GM23248 (cell line): ENCODE measurements at regions not wholly inside any gene's neighbourhood (a gene's known extent, or its start where the extent isn't known, plus 50 kb on each side); places are given as distances from the start of the nearest gene placed in this dataset.

Source experiments
- DNase-seq: peaks from one replicate; pipeline ENCODE4 v3.0.0-alpha.2; 2015
- H2AFZ ChIP-seq: fragments of 200-600 bp; sonication (generic); 2 replicates; pipeline ENCODE4 v1.6.1; 2016; ENCODE audit warnings: antibody characterized with exemption
- H3F3A ChIP-seq: fragments of 200-600 bp; sonication (generic); 2 replicates; pipeline ENCODE4 v1.6.1; 2016; ENCODE audit warnings: mild to moderate bottlenecking, antibody characterized with exemption, mixed run types; ENCODE audit not compliant: insufficient read depth
- H3K27ac ChIP-seq: fragments of 200-600 bp; sonication (generic); 2 replicates; pipeline ENCODE4 v1.5.1; 2016; ENCODE audit warnings: mild to moderate bottlenecking
- H3K27me3 ChIP-seq: fragments of 200-600 bp; sonication (generic); replicated peaks from 2 replicates; pipeline ENCODE4 v1.6.1; 2016; ENCODE audit warnings: mild to moderate bottlenecking; ENCODE audit not compliant: insufficient read depth
- H3K36me3 ChIP-seq: fragments of 200-600 bp; sonication (generic); 2 replicates; pipeline ENCODE4 v1.6.1; 2016; ENCODE audit warnings: low read depth, mild to moderate bottlenecking
- H3K4me1 ChIP-seq: fragments of 200-600 bp; sonication (generic); 2 replicates; pipeline ENCODE4 v1.6.1; 2016; ENCODE audit warnings: mild to moderate bottlenecking; ENCODE audit not compliant: insufficient read depth
- H3K4me2 ChIP-seq: fragments of 200-600 bp; sonication (generic); one replicate; pipeline ENCODE4 v1.6.1; 2016; ENCODE audit warnings: mild to moderate bottlenecking; ENCODE audit not compliant: unreplicated experiment
- H3K4me3 ChIP-seq: fragments of 200-600 bp; sonication (generic); 2 replicates; pipeline ENCODE4 v1.5.1; 2016; ENCODE audit warnings: mild to moderate bottlenecking
- H3K79me2 ChIP-seq: fragments of 200-600 bp; sonication (generic); 2 replicates; pipeline ENCODE4 v1.6.1; 2016; ENCODE audit warnings: mild to moderate bottlenecking; ENCODE audit not compliant: insufficient read depth
- H3K9ac ChIP-seq: fragments of 200-600 bp; sonication (generic); 2 replicates; pipeline ENCODE4 v1.6.1; 2016; ENCODE audit warnings: mild to moderate bottlenecking
- H3K9me2 ChIP-seq: fragments of 200-600 bp; sonication (generic); 2 replicates; pipeline ENCODE4 v1.6.1; 2016; ENCODE audit warnings: mixed run types, mild to moderate bottlenecking, moderate library complexity; ENCODE audit not compliant: insufficient read depth
- H3K9me3 ChIP-seq: fragments of 200-600 bp; sonication (generic); one replicate; pipeline ENCODE4 v1.6.1; 2017; ENCODE audit warnings: low read depth
- H4K20me1 ChIP-seq: fragments of 200-600 bp; sonication (generic); 2 replicates; pipeline ENCODE4 v1.6.0; 2016; ENCODE audit not compliant: insufficient read depth
- EZH2 ChIP-seq: fragments of 200-600 bp; sonication (generic); IDR thresholded peaks from 2 replicates; pipeline ENCODE4 v1.6.1; 2018; ENCODE audit warnings: antibody characterized with exemption, mild to moderate bottlenecking; ENCODE audit not compliant: insufficient read depth, poor library complexity, severe bottlenecking
- EZH2phosphoT487 ChIP-seq: fragments of 200-600 bp; sonication (generic); IDR thresholded peaks from 2 replicates; pipeline ENCODE4 v1.6.1; 2018; ENCODE audit warnings: antibody characterized with exemption, moderate library complexity, mild to moderate bottlenecking, low read depth; ENCODE audit not compliant: insufficient read depth
- WGBS, 2 experiments: methylation state at CpG; one replicate each; pipeline ENCODE4 v1.1.6; 2015 to 2017; ENCODE audit warnings: low lambda C conversion rate in 2 of 2, low coverage in 1 of 2; ENCODE audit errors: missing lambda C conversion rate in 2 of 2; 5-methylcytosine and 5-hydroxymethylcytosine counted together
- in situ Hi-C: fragments of 300-500 bp; cut with MboI; formaldehyde crosslinking; loops from 2 replicates; pipeline ENCODE4 v1.15.0; 2020

DNA sequence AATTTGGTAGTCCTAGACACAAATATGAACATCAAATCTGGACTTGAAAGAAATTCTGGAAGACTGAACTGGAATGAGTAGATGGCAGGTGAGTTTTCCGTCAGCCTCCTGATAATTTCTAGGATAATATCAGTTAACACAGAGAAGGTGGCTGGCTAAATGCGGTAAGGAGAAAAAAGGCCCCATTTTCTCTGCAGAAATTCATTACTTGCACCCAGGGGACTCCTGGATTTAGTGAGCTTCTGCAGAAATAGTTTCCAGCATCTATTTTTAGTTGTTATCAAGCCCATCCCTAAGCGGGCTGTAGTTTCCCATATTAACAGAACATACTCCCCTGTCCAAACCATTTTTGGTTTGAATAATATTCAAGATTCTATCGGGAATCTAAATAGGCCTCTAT lies 181.9 kb upstream of the TCERG1L start:
- no peaks in the 10 kb centered on the region for H3K36me3 ChIP-seq
- no peaks in the 10 kb centered on the region for H3K9me2 ChIP-seq
- no peaks in the 10 kb centered on the region for H4K20me1 ChIP-seq
- TF ChIP-seq EZH2 (no peak), EZH2phosphoT487 (no peak)
- in situ Hi-C loops: no loop called here
- H3K9me3 ChIP-seq: no peaks in the 10 kb centered on the region
- H3K27me3 ChIP-seq: no peaks in the 10 kb centered on the region
- DNase-seq: no peak
- no peak overlapping the region for H3K4me2 ChIP-seq
- peaks cover 9% of the 10 kb centered on the region for H3K4me1 ChIP-seq
- peaks cover 7% of the 10 kb centered on the region; the same call in 1 of the 2 replicates for H3F3A ChIP-seq
- H3K79me2 ChIP-seq: no peaks in the 10 kb centered on the region
- no peak overlapping the region for H2AFZ ChIP-seq
- no peak overlapping the region for H3K27ac ChIP-seq
- no peak overlapping the region for H3K9ac ChIP-seq
- 70 to 77% methylated on average over 4 of the region's 4 CpGs for WGBS, 2 experiments
- H3K4me3 ChIP-seq: no peak overlapping the region

GRCh38 chr10:131494451-131494850 lies 182.9 kb upstream of the TCERG1L start:
- H3K9me2 ChIP-seq: no peaks in the 10 kb centered on the region
- no peak overlapping the region for H3K4me2 ChIP-seq
- peaks cover 9% of the 10 kb centered on the region for H3K4me1 ChIP-seq
- H3K79me2 ChIP-seq: no peaks in the 10 kb centered on the region
- no peak overlapping the region for H3K4me3 ChIP-seq
- no peak for DNase-seq
- TF ChIP-seq EZH2phosphoT487: no peak
- no peak for TF ChIP-seq EZH2
- 70 to 77% methylated on average over 5 of the region's 5 CpGs for WGBS, 2 experiments
- H3K36me3 ChIP-seq: no peaks in the 10 kb centered on the region
- no peak overlapping the region for H3K9ac ChIP-seq
- no peak overlapping the region for H3K27ac ChIP-seq
- H3K9me3 ChIP-seq: no peaks in the 10 kb centered on the region
- H2AFZ ChIP-seq: no peak overlapping the region
- peaks cover 7% of the 10 kb centered on the region; the same call in 1 of the 2 replicates for H3F3A ChIP-seq
- in situ Hi-C loops: no loop called here
- no peaks in the 10 kb centered on the region for H4K20me1 ChIP-seq
- H3K27me3 ChIP-seq: no peaks in the 10 kb centered on the region

- 44 to 46% methylated on average over 4 of the region's 4 CpGs for WGBS, 2 experiments
Measured at GRCh38 chr10:131495224-131495623, 183.7 kb upstream of the TCERG1L start.

GRCh38 chr10:131495892-131496291 lies 184.4 kb upstream of the TCERG1L start:
- DNase-seq: no peak
- no peak overlapping the region for H3K9ac ChIP-seq
- in situ Hi-C loops: no loop called here
- H3K4me2 ChIP-seq: no peak overlapping the region
- H2AFZ ChIP-seq: no peak overlapping the region
- H3K27ac ChIP-seq: no peak overlapping the region
- H3K4me3 ChIP-seq: no peak overlapping the region
- no peaks in the 10 kb centered on the region for H3K36me3 ChIP-seq
- peaks cover 7% of the 10 kb centered on the region for H3K4me1 ChIP-seq
- H4K20me1 ChIP-seq: no peaks in the 10 kb centered on the region
- no peaks in the 10 kb centered on the region for H3K79me2 ChIP-seq
- H3F3A ChIP-seq: peaks cover 5% of the 10 kb centered on the region; the same call in 1 of the 2 replicates
- TF ChIP-seq EZH2phosphoT487 (no peak), EZH2 (no peak)
- H3K9me2 ChIP-seq: no peaks in the 10 kb centered on the region
- WGBS, 2 experiments: 81 to 83% methylated on average over 14 of the region's 14 CpGs
- H3K9me3 ChIP-seq: no peaks in the 10 kb centered on the region
- H3K27me3 ChIP-seq: no peaks in the 10 kb centered on the region

More at GRCh38 chr10:131495224-131495623, 183.7 kb upstream of the TCERG1L start:
- no peak for DNase-seq
- Histone ChIP-seq H3K27me3 (no peaks in the 10 kb centered on the region), H3F3A (peaks cover 7% of the 10 kb centered on the region; the same call in 1 of the 2 replicates), H2AFZ (no peak overlapping the region), H3K4me1 (peaks cover 9% of the 10 kb centered on the region), H3K27ac (no peak overlapping the region), H3K9me2 (no peaks in the 10 kb centered on the region), H3K4me3 (no peak overlapping the region), H3K79me2 (no peaks in the 10 kb centered on the region), H4K20me1 (no peaks in the 10 kb centered on the region), H3K9me3 (no peaks in the 10 kb centered on the region), H3K36me3 (no peaks in the 10 kb centered on the region), H3K4me2 (no peak overlapping the region), H3K9ac (no peak overlapping the region)
- TF ChIP-seq EZH2phosphoT487: no peak
- TF ChIP-seq EZH2: no peak
- in situ Hi-C loops: no loop called here

GRCh38 chr10:131496351-131497052 lies 185.0 kb upstream of the TCERG1L start:
- no peak overlapping the region for H3K27ac ChIP-seq
- no peaks in the 10 kb centered on the region for H3K9me2 ChIP-seq
- H3K9me3 ChIP-seq: no peaks in the 10 kb centered on the region
- WGBS, 2 experiments: 78 to 84% methylated on average over 16 of the region's 16 CpGs
- no peaks in the 10 kb centered on the region for H3K36me3 ChIP-seq
- H3K27me3 ChIP-seq: no peaks in the 10 kb centered on the region
- no peak overlapping the region for H3K4me2 ChIP-seq
- H3F3A ChIP-seq: no peaks in the 10 kb centered on the region
- no peaks in the 10 kb centered on the region for H3K79me2 ChIP-seq
- no peak for DNase-seq
- in situ Hi-C loops: no loop called here
- no peaks in the 10 kb centered on the region for H4K20me1 ChIP-seq
- H3K4me3 ChIP-seq: no peak overlapping the region
- H2AFZ ChIP-seq: no peak overlapping the region
- no peak for TF ChIP-seq EZH2phosphoT487
- H3K4me1 ChIP-seq: peaks cover under 1% of the 10 kb centered on the region; the same call in 1 of the 2 replicates
- H3K9ac ChIP-seq: no peak overlapping the region
